VCaP (cell line): ENCODE measurements at regions not wholly inside any gene's neighbourhood (a gene's known extent, or its start where the extent isn't known, plus 50 kb on each side); places are given as distances from the start of the nearest gene placed in this dataset.

Experiments
- H3K27ac ChIP-seq: fragments of 450-650 bp; 2 replicates; pipeline ENCODE4 v1.5.1; 2017
- CTCF ChIP-seq: fragments of 450-650 bp; conservative IDR thresholded peaks from 2 replicates; pipeline ENCODE4 v1.5.1; 2017; ENCODE audit warnings: mild to moderate bottlenecking, moderate library complexity

- no peak for TF ChIP-seq CTCF
- H3K27ac ChIP-seq, result no peak overlapping the region
Measured at GRCh38 chr2:206220997-206221396, 53.5 kb upstream of the ZDBF2 start.
